Mucosa of rectum (tissue), 2 donors: ENCODE measurements at regions not wholly inside any gene's neighbourhood (a gene's known extent, or its start where the extent isn't known, plus 50 kb on each side); places are given as distances from the start of the nearest gene placed in this dataset.

Experiments used
- H3K27ac ChIP-seq, 2 donors: one replicate each; pipeline ENCODE4 v1.7.0; 2013; ENCODE audit warnings: inconsistent platforms in 2 of 2, low read depth in 2 of 2, low read length in 2 of 2
- H3K27me3 ChIP-seq, 2 donors: one replicate each; pipeline ENCODE4 v1.7.0; 2013; ENCODE audit warnings: low read length in 2 of 2; ENCODE audit not compliant: control insufficient read depth in 2 of 2, insufficient read depth in 2 of 2
- H3K36me3 ChIP-seq, 2 donors: one replicate each; pipeline ENCODE4 v1.7.0; 2013; ENCODE audit warnings: low read length in 2 of 2; ENCODE audit not compliant: control insufficient read depth in 2 of 2, insufficient read depth in 2 of 2
- H3K4me1 ChIP-seq, 2 donors: one replicate each; pipeline ENCODE4 v1.7.0; 2013; ENCODE audit warnings: low read length in 2 of 2, mild to moderate bottlenecking in 1 of 2; ENCODE audit not compliant: control insufficient read depth in 2 of 2, insufficient read depth in 2 of 2
- H3K4me3 ChIP-seq, 2 donors: one replicate each; pipeline ENCODE4 v1.7.0; 2013; ENCODE audit warnings: low read length in 2 of 2
- H3K9ac ChIP-seq, 2 donors: one replicate each; pipeline ENCODE4 v1.7.0; 2013; ENCODE audit warnings: low read length in 2 of 2, low read depth in 1 of 2, mild to moderate bottlenecking in 1 of 2
- H3K9me3 ChIP-seq, 2 donors: one replicate each; pipeline ENCODE4 v1.7.0; 2013; ENCODE audit warnings: low read length in 2 of 2; ENCODE audit not compliant: control insufficient read depth in 2 of 2
- donor health status: healthy.
- donor health status: Normal muscosa, but diverticular disease.

GRCh38 chr9:107898761-107899160 lies 409.2 kb upstream of the KLF4 start:
- no peaks in the 10 kb centered on the region for H3K4me1 ChIP-seq
- H3K27me3 ChIP-seq: no peaks in the 10 kb centered on the region
- H3K9ac ChIP-seq: no peak overlapping the region
- no peaks in the 10 kb centered on the region for H3K9me3 ChIP-seq
- H3K36me3 ChIP-seq: no peaks in the 10 kb centered on the region
- H3K27ac ChIP-seq: no peak overlapping the region
- no peak overlapping the region for H3K4me3 ChIP-seq

GRCh38 chr9:107896544-107896943 lies 407.0 kb upstream of the KLF4 start:
- Histone ChIP-seq H3K4me3 (no peak overlapping the region), H3K27ac (no peak overlapping the region), H3K27me3 (no peaks in the 10 kb centered on the region), H3K9me3 (no peaks in the 10 kb centered on the region), H3K4me1 (no peaks in the 10 kb centered on the region), H3K36me3 (no peaks in the 10 kb centered on the region), H3K9ac (no peak overlapping the region)

GRCh38 chr9:107895501-107896001 lies 406.0 kb upstream of the KLF4 start:
- no peaks in the 10 kb centered on the region for H3K9me3 ChIP-seq
- H3K27me3 ChIP-seq: no peaks in the 10 kb centered on the region
- H3K4me1 ChIP-seq: no peaks in the 10 kb centered on the region
- H3K27ac ChIP-seq: no peak overlapping the region
- no peak overlapping the region for H3K9ac ChIP-seq
- no peaks in the 10 kb centered on the region for H3K36me3 ChIP-seq
- H3K4me3 ChIP-seq: no peak overlapping the region

- Histone ChIP-seq H3K27me3 (no peaks in the 10 kb centered on the region), H3K9me3 (no peaks in the 10 kb centered on the region), H3K9ac (no peak overlapping the region), H3K4me3 (no peak overlapping the region), H3K4me1 (no peaks in the 10 kb centered on the region), H3K27ac (no peak overlapping the region), H3K36me3 (no peaks in the 10 kb centered on the region)
Observed at GRCh38 chr9:107894572-107895261, 405.1 kb upstream of the KLF4 start.

- H3K9ac ChIP-seq: no peak overlapping the region
- H3K27me3 ChIP-seq: no peaks in the 10 kb centered on the region
- no peaks in the 10 kb centered on the region for H3K9me3 ChIP-seq
- H3K27ac ChIP-seq: no peak overlapping the region
- no peak overlapping the region for H3K4me3 ChIP-seq
- H3K36me3 ChIP-seq: no peaks in the 10 kb centered on the region
- no peaks in the 10 kb centered on the region for H3K4me1 ChIP-seq
Observed at GRCh38 chr9:107890921-107891465, 401.4 kb upstream of the KLF4 start.

- Histone ChIP-seq H3K27ac (no peak overlapping the region), H3K9me3 (no peaks in the 10 kb centered on the region), H3K4me1 (no peaks in the 10 kb centered on the region), H3K4me3 (no peak overlapping the region), H3K36me3 (no peaks in the 10 kb centered on the region), H3K9ac (no peak overlapping the region), H3K27me3 (no peaks in the 10 kb centered on the region)
Observed at GRCh38 chr9:107888773-107889227, 399.2 kb upstream of the KLF4 start.

GRCh38 chr9:107886826-107887225 lies 397.3 kb upstream of the KLF4 start:
- H3K9me3 ChIP-seq: no peaks in the 10 kb centered on the region
- no peak overlapping the region for H3K27ac ChIP-seq
- H3K36me3 ChIP-seq: no peaks in the 10 kb centered on the region
- H3K4me3 ChIP-seq: no peak overlapping the region
- no peaks in the 10 kb centered on the region for H3K27me3 ChIP-seq
- no peak overlapping the region for H3K9ac ChIP-seq
- no peaks in the 10 kb centered on the region for H3K4me1 ChIP-seq

- no peak overlapping the region for H3K27ac ChIP-seq
- no peaks in the 10 kb centered on the region for H3K27me3 ChIP-seq
- no peaks in the 10 kb centered on the region for H3K9me3 ChIP-seq
- no peak overlapping the region for H3K4me3 ChIP-seq
- H3K4me1 ChIP-seq: no peaks in the 10 kb centered on the region
- H3K36me3 ChIP-seq: no peaks in the 10 kb centered on the region
- no peak overlapping the region for H3K9ac ChIP-seq
Observed at GRCh38 chr9:107883496-107884124, 394.0 kb upstream of the KLF4 start.

- Histone ChIP-seq H3K9ac (no peak overlapping the region), H3K4me1 (no peaks in the 10 kb centered on the region), H3K27me3 (no peaks in the 10 kb centered on the region), H3K9me3 (no peaks in the 10 kb centered on the region), H3K27ac (no peak overlapping the region), H3K36me3 (no peaks in the 10 kb centered on the region), H3K4me3 (no peak overlapping the region)
Observed at GRCh38 chr9:107881626-107882300, 392.2 kb upstream of the KLF4 start.

- Histone ChIP-seq H3K9me3 (no peaks in the 10 kb centered on the region), H3K27ac (no peak overlapping the region), H3K36me3 (no peaks in the 10 kb centered on the region), H3K4me1 (peaks cover 0 to 3% of the 10 kb centered on the region in 2 donors), H3K9ac (no peak overlapping the region), H3K4me3 (no peak overlapping the region), H3K27me3 (no peaks in the 10 kb centered on the region)
Observed at GRCh38 chr9:107878462-107878861, 388.9 kb upstream of the KLF4 start.
